Thyroid gland (tissue), 4 donors: ENCODE measurements at regions not wholly inside any gene's neighbourhood (a gene's known extent, or its start where the extent isn't known, plus 50 kb on each side); places are given as distances from the start of the nearest gene placed in this dataset.

ENCODE experiments used
- POLR2A ChIP-seq, 2 donors: fragments of 450-650 bp; IDR thresholded peaks; one replicate each; pipeline ENCODE4 v1.6.1; 2017; ENCODE audit warnings: antibody characterized with exemption in 2 of 2, mild to moderate bottlenecking in 2 of 2, moderate library complexity in 1 of 2
- TF ChIP-seq, protein P1 (sequence below), 6 experiments: fragments of 200-600 bp in 3 of 6; fragments of 450-650 bp in 3 of 6; sonication (generic) in 3 of 6; IDR thresholded peaks; one replicate each; pipeline ENCODE4 v1.5.1; 2016 to 2019; ENCODE audit warnings: antibody characterized with exemption in 6 of 6, mild to moderate bottlenecking in 2 of 6, inconsistent platforms in 1 of 6, moderate library complexity in 1 of 6

DNA sequence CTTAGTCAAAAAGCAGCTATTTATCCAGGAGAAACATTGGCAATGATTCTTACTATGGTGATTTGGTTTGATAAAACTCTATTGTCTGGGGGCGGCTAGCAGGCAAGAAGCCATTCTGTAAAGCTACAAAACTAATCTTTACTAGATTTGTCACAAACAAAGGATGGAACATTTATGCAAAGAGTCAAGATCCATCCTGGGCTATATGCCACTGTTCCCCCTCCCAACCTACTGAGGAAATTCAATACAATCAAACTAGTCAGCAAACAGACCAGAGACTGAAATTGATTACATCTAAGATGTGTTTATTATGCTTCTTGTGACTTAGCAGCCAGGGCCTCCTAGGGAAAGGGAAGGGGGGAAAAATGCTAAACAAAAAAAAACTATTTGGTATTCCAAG is 397.6 kb downstream of the GPAM start:
- TF ChIP-seq, protein P1, sequence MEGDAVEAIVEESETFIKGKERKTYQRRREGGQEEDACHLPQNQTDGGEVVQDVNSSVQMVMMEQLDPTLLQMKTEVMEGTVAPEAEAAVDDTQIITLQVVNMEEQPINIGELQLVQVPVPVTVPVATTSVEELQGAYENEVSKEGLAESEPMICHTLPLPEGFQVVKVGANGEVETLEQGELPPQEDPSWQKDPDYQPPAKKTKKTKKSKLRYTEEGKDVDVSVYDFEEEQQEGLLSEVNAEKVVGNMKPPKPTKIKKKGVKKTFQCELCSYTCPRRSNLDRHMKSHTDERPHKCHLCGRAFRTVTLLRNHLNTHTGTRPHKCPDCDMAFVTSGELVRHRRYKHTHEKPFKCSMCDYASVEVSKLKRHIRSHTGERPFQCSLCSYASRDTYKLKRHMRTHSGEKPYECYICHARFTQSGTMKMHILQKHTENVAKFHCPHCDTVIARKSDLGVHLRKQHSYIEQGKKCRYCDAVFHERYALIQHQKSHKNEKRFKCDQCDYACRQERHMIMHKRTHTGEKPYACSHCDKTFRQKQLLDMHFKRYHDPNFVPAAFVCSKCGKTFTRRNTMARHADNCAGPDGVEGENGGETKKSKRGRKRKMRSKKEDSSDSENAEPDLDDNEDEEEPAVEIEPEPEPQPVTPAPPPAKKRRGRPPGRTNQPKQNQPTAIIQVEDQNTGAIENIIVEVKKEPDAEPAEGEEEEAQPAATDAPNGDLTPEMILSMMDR (IDR thresholded peaks at IDR 0.05) = no peak
- no peak for TF ChIP-seq POLR2A (IDR thresholded peaks at IDR 0.05)
